PC-3 (cell line): ENCODE measurements at regions not wholly inside any gene's neighbourhood (a gene's known extent, or its start where the extent isn't known, plus 50 kb on each side); places are given as distances from the start of the nearest gene placed in this dataset.

ENCODE experiments used
- ATAC-seq: fragments of 200-7000 bp; cut with Tn5 transposase; 2 replicates; pipeline ENCODE4 v1.9.1; 2020; ENCODE audit warnings: mild to moderate bottlenecking, moderate library complexity
- BruUV-seq: library from RNA; stranded (reverse); fragments of 400-500 nt; replicated peaks from 2 replicates; lab custom pipeline; 2021; lab: Mats Ljungman, UMichigan
- CTCF ChIA-PET: fragments of 300-600 bp; sonication (Branson Sonifier 250); formaldehyde crosslinking; loops from one replicate; lab custom pipeline; 2022; ENCODE audit warnings: antibody characterized with exemption; lab: Charles Lee
- POLR2A ChIA-PET: fragments of 300-600 bp; sonication (Branson Sonifier 250); formaldehyde crosslinking; loops from one replicate; lab custom pipeline; 2022; ENCODE audit warnings: antibody characterized with exemption; ENCODE audit not compliant: unreplicated experiment; lab: Charles Lee
- DNase-seq: peaks from one replicate; pipeline ENCODE4 v3.0.0-alpha.2; 2015
- H2AFZ ChIP-seq: fragments of 300-600 bp; sonication (generic); 2 replicates; pipeline ENCODE4 v1.6.0; 2016; ENCODE audit warnings: antibody characterized with exemption, low read length
- H3F3A ChIP-seq: fragments of 300-600 bp; sonication (generic); one replicate; pipeline ENCODE4 v1.6.0; 2017; ENCODE audit warnings: antibody characterized with exemption, low read length, control low read depth, mild to moderate bottlenecking; ENCODE audit not compliant: unreplicated experiment
- H3K27ac ChIP-seq: fragments of 300-600 bp; sonication (generic); 2 replicates; pipeline ENCODE4 v1.5.1; 2016; ENCODE audit warnings: mild to moderate bottlenecking, low read length
- H3K27me3 ChIP-seq: fragments of 300-600 bp; sonication (generic); 2 replicates; pipeline ENCODE4 v1.6.1; 2016; ENCODE audit warnings: low read length, mixed read lengths
- H3K36me3 ChIP-seq: fragments of 300-600 bp; sonication (generic); 2 replicates; pipeline ENCODE4 v1.6.1; 2016; ENCODE audit warnings: low read depth, mixed run types, low read length, mixed read lengths
- H3K4me1 ChIP-seq: fragments of 300-600 bp; sonication (generic); 2 replicates; pipeline ENCODE4 v1.5.1; 2016; ENCODE audit warnings: low read length; ENCODE audit not compliant: insufficient read depth
- H3K4me2 ChIP-seq: fragments of 300-600 bp; sonication (generic); 2 replicates; pipeline ENCODE4 v1.6.0; 2016; ENCODE audit warnings: low read length
- H3K4me3 ChIP-seq: fragments of 300-600 bp; sonication (generic); 2 replicates; pipeline ENCODE4 v1.5.1; 2016; ENCODE audit warnings: mild to moderate bottlenecking, low read length, mixed read lengths
- H3K79me2 ChIP-seq: fragments of 300-600 bp; sonication (generic); 2 replicates; pipeline ENCODE4 v1.6.1; 2017; ENCODE audit warnings: low read length, mixed read lengths
- H3K9ac ChIP-seq: fragments of 300-600 bp; sonication (generic); 2 replicates; pipeline ENCODE4 v1.6.0; 2016; ENCODE audit warnings: mild to moderate bottlenecking, low read length
- H3K9me2 ChIP-seq: fragments of 300-600 bp; sonication (generic); replicated peaks from 2 replicates; pipeline ENCODE4 v1.6.1; 2016; ENCODE audit warnings: mixed run types, low read length, mixed read lengths
- H3K9me3 ChIP-seq: fragments of 300-600 bp; sonication (generic); 2 replicates; pipeline ENCODE4 v1.6.1; 2016; ENCODE audit warnings: low read length, mixed read lengths
- H4K20me1 ChIP-seq: fragments of 300-600 bp; sonication (generic); 2 replicates; pipeline ENCODE4 v1.6.1; 2016; ENCODE audit warnings: low read length, mixed read lengths
- EZH2 ChIP-seq: fragments of 300-600 bp; sonication (generic); IDR thresholded peaks from one replicate; pipeline ENCODE4 v1.6.1; 2017; ENCODE audit warnings: antibody characterized with exemption, mild to moderate bottlenecking, low read length; ENCODE audit not compliant: unreplicated experiment
- EZH2phosphoT487 ChIP-seq: fragments of 300-600 bp; sonication (generic); IDR thresholded peaks from 2 replicates; pipeline ENCODE4 v1.6.1; 2018; ENCODE audit warnings: mild to moderate bottlenecking, antibody characterized with exemption, low read length, borderline replicate concordance
- intact Hi-C: fragments of 100-400 bp; cut with micrococcal nuclease; formaldehyde crosslinking; loops from 2 replicates; pipeline ENCODE4 v1.9.0; 2023
- TF ChIP-seq, protein P1 (sequence below): fragments of 300-600 bp; sonication (generic); conservative IDR thresholded peaks from 2 replicates; pipeline ENCODE4 v1.5.1; 2017; ENCODE audit warnings: antibody characterized with exemption, low read depth, mild to moderate bottlenecking, low read length

DNA sequence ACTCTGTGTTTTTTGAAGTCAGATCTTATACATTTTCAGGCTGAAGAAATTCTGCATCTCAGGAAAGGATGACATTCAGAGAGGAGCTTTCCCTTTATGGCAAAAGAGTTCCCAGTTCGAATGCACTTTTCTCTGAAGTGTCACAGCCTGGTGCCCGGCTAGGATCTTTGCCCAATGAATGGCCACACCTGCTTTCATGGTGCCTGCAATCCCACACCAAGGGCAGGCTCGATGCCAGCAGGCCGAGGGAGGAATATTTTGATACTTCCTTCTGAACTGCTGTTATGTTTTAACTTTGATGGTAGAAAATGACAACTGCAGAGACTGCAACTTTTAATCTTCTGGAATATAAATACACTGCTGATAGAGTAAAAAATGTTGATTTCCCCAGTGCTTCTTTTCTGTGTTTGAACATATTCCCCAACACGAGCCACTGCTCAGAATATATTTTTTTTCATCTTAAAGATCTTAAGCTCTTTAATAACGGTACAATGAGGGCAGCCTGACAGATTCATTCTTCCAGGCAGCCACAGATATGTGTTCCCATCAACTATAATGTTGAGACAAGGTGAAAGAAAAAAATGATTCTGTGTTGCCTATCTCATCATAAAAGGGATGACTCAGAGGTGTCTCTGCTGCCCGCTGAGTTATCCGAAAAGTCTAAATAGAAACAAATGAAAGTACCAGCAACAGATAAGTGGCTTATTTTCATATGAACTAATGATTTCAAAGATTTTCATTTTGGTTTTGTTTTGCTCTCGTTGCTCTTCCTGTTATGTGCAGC is 848.5 kb downstream of the DCDC2C start:
- no peaks in the 10 kb centered on the region for H4K20me1 ChIP-seq
- POLR2A ChIA-PET = no interaction called here
- no peaks in the 10 kb centered on the region for H3K36me3 ChIP-seq
- no peak for ATAC-seq
- H3K9ac ChIP-seq = no peak overlapping the region
- H3K79me2 ChIP-seq = no peaks in the 10 kb centered on the region
- BruUV-seq = no TSS peak
- H3K27ac ChIP-seq = no peak overlapping the region
- no peak overlapping the region for H2AFZ ChIP-seq
- DNase-seq = no peak
- H3K4me1 ChIP-seq = no peaks in the 10 kb centered on the region
- H3K9me3 ChIP-seq = peaks cover 4% of the 10 kb centered on the region; the same call in 1 of the 2 replicates
- intact Hi-C loops = no loop called here
- CTCF ChIA-PET = no interaction called here
- no peak for TF ChIP-seq EZH2
- TF ChIP-seq, protein P1, sequence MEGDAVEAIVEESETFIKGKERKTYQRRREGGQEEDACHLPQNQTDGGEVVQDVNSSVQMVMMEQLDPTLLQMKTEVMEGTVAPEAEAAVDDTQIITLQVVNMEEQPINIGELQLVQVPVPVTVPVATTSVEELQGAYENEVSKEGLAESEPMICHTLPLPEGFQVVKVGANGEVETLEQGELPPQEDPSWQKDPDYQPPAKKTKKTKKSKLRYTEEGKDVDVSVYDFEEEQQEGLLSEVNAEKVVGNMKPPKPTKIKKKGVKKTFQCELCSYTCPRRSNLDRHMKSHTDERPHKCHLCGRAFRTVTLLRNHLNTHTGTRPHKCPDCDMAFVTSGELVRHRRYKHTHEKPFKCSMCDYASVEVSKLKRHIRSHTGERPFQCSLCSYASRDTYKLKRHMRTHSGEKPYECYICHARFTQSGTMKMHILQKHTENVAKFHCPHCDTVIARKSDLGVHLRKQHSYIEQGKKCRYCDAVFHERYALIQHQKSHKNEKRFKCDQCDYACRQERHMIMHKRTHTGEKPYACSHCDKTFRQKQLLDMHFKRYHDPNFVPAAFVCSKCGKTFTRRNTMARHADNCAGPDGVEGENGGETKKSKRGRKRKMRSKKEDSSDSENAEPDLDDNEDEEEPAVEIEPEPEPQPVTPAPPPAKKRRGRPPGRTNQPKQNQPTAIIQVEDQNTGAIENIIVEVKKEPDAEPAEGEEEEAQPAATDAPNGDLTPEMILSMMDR = no peak
- no peak for TF ChIP-seq EZH2phosphoT487
- H3F3A ChIP-seq = no peaks in the 10 kb centered on the region
- H3K4me2 ChIP-seq = no peak overlapping the region
- no peaks in the 10 kb centered on the region for H3K27me3 ChIP-seq
- H3K9me2 ChIP-seq = no peaks in the 10 kb centered on the region
- H3K4me3 ChIP-seq = no peak overlapping the region

GRCh38 chr2:4553241-4553640 is 849.9 kb downstream of the DCDC2C start:
- BruUV-seq = no TSS peak
- intact Hi-C loops = no loop called here
- TF ChIP-seq, protein P1 = no peak
- TF ChIP-seq EZH2 = no peak
- TF ChIP-seq EZH2phosphoT487 = no peak

GRCh38 chr2:4556135-4556896 is 852.9 kb downstream of the DCDC2C start:
- H3K9me2 ChIP-seq = no peaks in the 10 kb centered on the region
- intact Hi-C loops = no loop called here
- BruUV-seq = no TSS peak
- no peak for ATAC-seq
- no peak for DNase-seq
- H3K4me1 ChIP-seq = no peaks in the 10 kb centered on the region
- no peak overlapping the region for H3K4me2 ChIP-seq
- CTCF ChIA-PET = no interaction called here
- H3K9ac ChIP-seq = no peak overlapping the region
- H2AFZ ChIP-seq = no peak overlapping the region
- no peaks in the 10 kb centered on the region for H3K79me2 ChIP-seq
- H3K27me3 ChIP-seq = no peaks in the 10 kb centered on the region
- H4K20me1 ChIP-seq = no peaks in the 10 kb centered on the region
- peaks cover 4% of the 10 kb centered on the region; the same call in 1 of the 2 replicates for H3K9me3 ChIP-seq
- H3K27ac ChIP-seq = no peak overlapping the region
- POLR2A ChIA-PET = no interaction called here
- H3K4me3 ChIP-seq = no peak overlapping the region
- no peaks in the 10 kb centered on the region for H3K36me3 ChIP-seq
- TF ChIP-seq EZH2 (no peak), EZH2phosphoT487 (no peak)
- TF ChIP-seq, protein P1 = no peak
- H3F3A ChIP-seq = no peaks in the 10 kb centered on the region

More at GRCh38 chr2:4553241-4553640, 849.9 kb downstream of the DCDC2C start:
- no peak overlapping the region for H2AFZ ChIP-seq
- H3K4me2 ChIP-seq = no peak overlapping the region
- ATAC-seq (no peak), DNase-seq (no peak)
- H3K4me3 ChIP-seq = no peak overlapping the region
- H3K36me3 ChIP-seq = no peaks in the 10 kb centered on the region
- H3F3A ChIP-seq = no peaks in the 10 kb centered on the region
- no peaks in the 10 kb centered on the region for H3K27me3 ChIP-seq
- H3K9me2 ChIP-seq = no peaks in the 10 kb centered on the region
- POLR2A ChIA-PET = no interaction called here
- no peak overlapping the region for H3K27ac ChIP-seq
- no peaks in the 10 kb centered on the region for H4K20me1 ChIP-seq
- H3K9ac ChIP-seq = no peak overlapping the region
- peaks cover 4% of the 10 kb centered on the region; the same call in 1 of the 2 replicates for H3K9me3 ChIP-seq
- no peaks in the 10 kb centered on the region for H3K79me2 ChIP-seq
- CTCF ChIA-PET = no interaction called here
- H3K4me1 ChIP-seq = no peaks in the 10 kb centered on the region
